ENCODE measurements at regions not wholly inside any gene's neighbourhood (a gene's known extent, or its start where the extent isn't known, plus 50 kb on each side); places are given as distances from the start of the nearest gene placed in this dataset.
"Not testable (repeated sequence)": the region's sequence is repeated elsewhere in the genome, so short reads cannot be mapped to it uniquely, and the experiment has no call there.

- Histone ChIP-seq H3K4me1 (no peaks in the 10 kb centered on the region), H3K27me3 (no peaks in the 10 kb centered on the region), H3K36me3 (no peaks in the 10 kb centered on the region), H3K27ac (no peak overlapping the region), H3K9me3 (no peaks in the 10 kb centered on the region), H3K4me3 (no peak overlapping the region)
- TF ChIP-seq POLR2A (IDR thresholded peaks at IDR 0.05) (no peak), CTCF (IDR thresholded peaks at IDR 0.05) (no peak)
- intact Hi-C loops (cut with DNase I), result no loop called here
- no peak for DNase-seq
Observed at GRCh38 chr17:52451294-52451861, 292.9 kb upstream of the CA10 start.

GRCh38 chr17:52442350-52442749 is 283.8 kb upstream of the CA10 start:
- no peak overlapping the region for H3K4me3 ChIP-seq
- no peak overlapping the region for H3K27ac ChIP-seq
- no peaks in the 10 kb centered on the region for H3K4me1 ChIP-seq
- no peaks in the 10 kb centered on the region for H3K27me3 ChIP-seq
- H3K9me3 ChIP-seq, result no peaks in the 10 kb centered on the region
- no peak for TF ChIP-seq CTCF (IDR thresholded peaks at IDR 0.05)
- TF ChIP-seq POLR2A (IDR thresholded peaks at IDR 0.05), result no peak
- no peaks in the 10 kb centered on the region for H3K36me3 ChIP-seq
- DNase-seq, result no peak
- intact Hi-C loops (cut with DNase I), result no loop called here
- 71 to 80% methylated on average over 2 of the region's 2 CpGs for WGBS, 2 donors

GRCh38 chr17:52420555-52421078 is 262.1 kb upstream of the CA10 start:
- Histone ChIP-seq H3K27ac (no peak overlapping the region), H3K4me1 (no peaks in the 10 kb centered on the region), H3K9me3 (no peaks in the 10 kb centered on the region), H3K27me3 (no peaks in the 10 kb centered on the region), H3K4me3 (no peak overlapping the region), H3K36me3 (no peaks in the 10 kb centered on the region)
- WGBS, 2 donors, result 53 to 73% methylated on average over 2 of the region's 2 CpGs
- no peak for TF ChIP-seq POLR2A (IDR thresholded peaks at IDR 0.05)
- TF ChIP-seq CTCF (IDR thresholded peaks at IDR 0.05), result no peak
- DNase-seq, result no peak
- intact Hi-C loops (cut with DNase I), result no loop called here

GRCh38 chr17:52419229-52419641 is 260.7 kb upstream of the CA10 start:
- Histone ChIP-seq H3K4me1 (no peaks in the 10 kb centered on the region), H3K9me3 (no peaks in the 10 kb centered on the region), H3K27ac (no peak overlapping the region), H3K36me3 (no peaks in the 10 kb centered on the region), H3K4me3 (no peak overlapping the region), H3K27me3 (no peaks in the 10 kb centered on the region)
- no peak for DNase-seq
- WGBS, 2 donors, result 15 to 17% methylated on average over 3 of the region's 3 CpGs
- TF ChIP-seq POLR2A (IDR thresholded peaks at IDR 0.05) (no peak), CTCF (IDR thresholded peaks at IDR 0.05) (no peak)
- intact Hi-C loops (cut with DNase I), result no loop called here

DNA sequence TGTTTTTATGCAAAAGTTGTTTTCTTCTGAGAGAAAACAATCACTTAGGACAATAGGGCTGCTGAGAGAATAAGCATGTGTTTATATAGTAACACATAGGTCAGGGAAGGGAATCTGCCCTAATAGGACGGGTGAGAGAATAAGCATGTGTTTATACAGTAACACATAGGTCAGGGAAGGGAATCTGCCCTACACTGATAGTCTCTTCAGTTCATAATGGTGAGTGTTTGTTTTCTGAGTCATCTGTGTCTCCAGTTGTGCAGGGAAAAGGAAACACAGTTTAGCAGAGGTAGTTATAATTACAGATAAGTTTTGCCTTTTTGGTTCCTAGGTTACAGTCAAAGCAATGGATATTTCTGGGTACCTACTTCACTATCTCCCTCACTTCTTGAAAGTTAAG is 252.3 kb upstream of the CA10 start:
- Histone ChIP-seq H3K4me3 (no peak overlapping the region), H3K27me3 (no peaks in the 10 kb centered on the region), H3K4me1 (no peaks in the 10 kb centered on the region), H3K36me3 (no peaks in the 10 kb centered on the region), H3K9me3 (no peaks in the 10 kb centered on the region), H3K27ac (no peak overlapping the region)
- 11 to 56% methylated on average over 1 of the region's 1 CpG for WGBS, 2 donors
- no peak for TF ChIP-seq CTCF (IDR thresholded peaks at IDR 0.05)
- TF ChIP-seq POLR2A (IDR thresholded peaks at IDR 0.05), result no peak
- intact Hi-C loops (cut with DNase I), result no loop called here
- DNase-seq, result no peak

GRCh38 chr17:52409222-52409621 is 250.7 kb upstream of the CA10 start:
- H3K27me3 ChIP-seq; H3K4me3 ChIP-seq; H3K9me3 ChIP-seq; H3K4me1 ChIP-seq; intact Hi-C loops (cut with DNase I); H3K36me3 ChIP-seq; DNase-seq; H3K27ac ChIP-seq: not testable (repeated sequence)
- WGBS, 2 donors, result 90% methylated on average over 4 of the region's 15 CpGs; no CpG with 5 or more reads in 1 of the 2 donors

All from esophagus squamous epithelium (tissue), 5 donors.